ENCODE measurements at regions not wholly inside any gene's neighbourhood (a gene's known extent, or its start where the extent isn't known, plus 50 kb on each side); places are given as distances from the start of the nearest gene placed in this dataset.

DNA sequence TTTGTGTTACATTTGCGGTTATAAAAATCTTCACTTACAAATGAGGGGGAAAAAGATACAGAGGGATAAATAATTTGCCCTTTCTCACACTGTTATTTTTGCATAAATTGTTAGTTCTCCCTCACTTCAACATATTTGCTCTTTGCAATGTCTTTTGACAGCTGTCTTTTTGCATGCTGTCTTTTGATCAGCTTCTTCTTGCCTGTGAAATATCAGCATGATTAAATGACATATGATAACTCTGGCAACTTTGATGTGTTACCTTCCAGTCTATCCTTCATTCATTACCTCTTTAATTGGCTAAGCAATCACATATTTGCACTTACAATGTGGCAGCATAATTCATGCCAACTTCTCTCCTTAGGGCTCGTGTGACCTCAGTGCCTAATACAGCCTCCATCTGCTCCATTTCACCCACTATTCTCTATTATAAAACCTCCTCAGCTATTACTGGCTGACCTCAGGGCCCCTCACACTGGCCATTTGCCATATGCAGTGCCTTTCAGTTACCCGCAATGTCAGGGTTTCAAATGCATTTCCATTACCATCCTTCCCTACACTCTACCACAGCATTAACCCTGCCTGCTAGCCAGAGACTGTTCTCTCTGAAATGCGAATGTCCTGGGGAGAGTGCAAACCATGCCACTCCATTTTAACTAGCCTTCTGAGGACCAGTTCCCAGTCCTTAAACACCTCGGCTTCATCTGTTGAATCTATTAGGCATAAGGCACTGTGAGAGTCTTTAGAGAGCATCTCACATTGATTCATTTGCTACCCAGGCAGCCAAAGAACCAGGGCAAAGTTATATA, 1056.6 kb upstream of the CHAC2 start:
- H3K9me3 ChIP-seq (ENCODE audit: control insufficient read depth, low read depth, low read length), result no peaks in the 10 kb centered on the region
- no peak overlapping the region for H3K9ac ChIP-seq (ENCODE audit: low read length)
- H3K4me1 ChIP-seq (ENCODE audit: control insufficient read depth, low read depth, low read length), result no peaks in the 10 kb centered on the region
- H3K27me3 ChIP-seq (ENCODE audit: control insufficient read depth, insufficient read depth, low read length), result no peaks in the 10 kb centered on the region
- H3K4me3 ChIP-seq (ENCODE audit: low read length), result no peak overlapping the region
- no peak overlapping the region for H3K27ac ChIP-seq (ENCODE audit: low read length)
- no peaks in the 10 kb centered on the region for H3K36me3 ChIP-seq (ENCODE audit: control insufficient read depth, low read depth, low read length)

DNA sequence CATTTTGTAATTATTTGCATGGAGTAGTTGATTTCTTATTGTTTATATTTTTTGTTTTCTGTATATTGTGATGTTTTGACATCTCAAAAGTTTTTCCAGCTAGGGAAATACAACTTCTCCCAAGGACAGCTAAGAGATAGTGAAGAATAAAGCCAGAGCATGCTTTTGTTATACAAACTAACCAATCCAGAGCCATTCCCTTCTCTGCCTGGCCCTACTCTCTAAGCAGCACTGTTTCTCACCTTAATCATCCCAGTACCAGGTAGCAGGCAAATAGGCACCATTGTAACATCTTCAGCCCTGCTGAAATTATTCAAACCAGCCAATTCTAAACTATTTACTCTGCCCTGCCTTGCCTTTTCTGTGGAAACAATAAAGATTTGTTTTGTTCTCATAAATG, 1063.4 kb upstream of the CHAC2 start:
- H3K9me3 ChIP-seq (ENCODE audit: control insufficient read depth, low read depth, low read length), result no peaks in the 10 kb centered on the region
- H3K27ac ChIP-seq (ENCODE audit: low read length), result no peak overlapping the region
- H3K9ac ChIP-seq (ENCODE audit: low read length), result no peak overlapping the region
- H3K4me1 ChIP-seq (ENCODE audit: control insufficient read depth, low read depth, low read length), result peaks cover 13% of the 10 kb centered on the region
- no peak overlapping the region for H3K4me3 ChIP-seq (ENCODE audit: low read length)
- H3K36me3 ChIP-seq (ENCODE audit: control insufficient read depth, low read depth, low read length), result no peaks in the 10 kb centered on the region
- H3K27me3 ChIP-seq (ENCODE audit: control insufficient read depth, insufficient read depth, low read length), result no peaks in the 10 kb centered on the region

DNA sequence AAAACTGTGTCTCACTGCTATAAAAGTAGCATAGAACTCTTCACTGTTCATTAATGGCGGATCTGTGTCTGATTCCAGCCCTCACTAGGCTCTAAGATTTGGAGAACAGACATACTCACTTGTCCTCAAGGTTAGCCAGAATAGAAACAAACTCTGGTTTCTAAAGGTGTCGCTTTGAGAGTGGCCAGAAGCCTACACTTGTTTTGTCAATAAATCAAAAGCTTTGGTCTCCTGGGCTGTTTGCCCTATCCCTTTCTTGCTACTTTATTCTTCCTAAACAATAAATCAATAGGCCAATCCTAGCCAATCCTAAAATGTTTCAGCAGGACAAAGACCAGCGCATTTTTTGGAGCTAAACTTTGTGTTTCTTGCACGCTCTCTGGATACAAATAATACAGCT, 1064.6 kb upstream of the CHAC2 start:
- H3K27me3 ChIP-seq (ENCODE audit: control insufficient read depth, insufficient read depth, low read length), result no peaks in the 10 kb centered on the region
- H3K36me3 ChIP-seq (ENCODE audit: control insufficient read depth, low read depth, low read length), result no peaks in the 10 kb centered on the region
- no peak overlapping the region for H3K27ac ChIP-seq (ENCODE audit: low read length)
- H3K4me3 ChIP-seq (ENCODE audit: low read length), result no peak overlapping the region
- H3K9me3 ChIP-seq (ENCODE audit: control insufficient read depth, low read depth, low read length), result no peaks in the 10 kb centered on the region
- no peak overlapping the region for H3K9ac ChIP-seq (ENCODE audit: low read length)
- peaks cover 13% of the 10 kb centered on the region for H3K4me1 ChIP-seq (ENCODE audit: control insufficient read depth, low read depth, low read length)

DNA sequence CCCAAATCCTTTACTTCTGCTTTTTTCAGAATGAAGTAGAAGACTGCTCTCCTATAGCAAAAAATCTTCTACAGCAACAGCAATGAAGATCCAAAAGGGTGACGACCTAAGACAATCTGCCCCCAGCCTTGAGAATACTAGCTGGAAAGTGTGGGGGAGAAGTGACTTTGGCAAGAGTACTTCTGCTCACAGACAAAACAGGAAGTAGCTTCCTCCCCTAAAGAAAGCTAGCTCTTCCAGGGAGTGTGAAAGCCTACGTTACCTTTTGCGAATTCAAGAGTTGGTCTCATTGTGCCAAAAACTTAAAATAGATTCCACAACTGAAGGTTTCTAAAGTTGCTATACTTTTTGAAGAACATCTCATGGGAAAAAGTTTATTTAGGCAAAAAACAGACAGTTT, 1069.2 kb upstream of the CHAC2 start:
- H3K27ac ChIP-seq (ENCODE audit: low read length), result no peak overlapping the region
- H3K9me3 ChIP-seq (ENCODE audit: control insufficient read depth, low read depth, low read length), result no peaks in the 10 kb centered on the region
- H3K9ac ChIP-seq (ENCODE audit: low read length), result no peak overlapping the region
- H3K36me3 ChIP-seq (ENCODE audit: control insufficient read depth, low read depth, low read length), result no peaks in the 10 kb centered on the region
- H3K4me3 ChIP-seq (ENCODE audit: low read length), result no peak overlapping the region
- H3K4me1 ChIP-seq (ENCODE audit: control insufficient read depth, low read depth, low read length), result peaks cover 6% of the 10 kb centered on the region
- no peaks in the 10 kb centered on the region for H3K27me3 ChIP-seq (ENCODE audit: control insufficient read depth, insufficient read depth, low read length)

DNA sequence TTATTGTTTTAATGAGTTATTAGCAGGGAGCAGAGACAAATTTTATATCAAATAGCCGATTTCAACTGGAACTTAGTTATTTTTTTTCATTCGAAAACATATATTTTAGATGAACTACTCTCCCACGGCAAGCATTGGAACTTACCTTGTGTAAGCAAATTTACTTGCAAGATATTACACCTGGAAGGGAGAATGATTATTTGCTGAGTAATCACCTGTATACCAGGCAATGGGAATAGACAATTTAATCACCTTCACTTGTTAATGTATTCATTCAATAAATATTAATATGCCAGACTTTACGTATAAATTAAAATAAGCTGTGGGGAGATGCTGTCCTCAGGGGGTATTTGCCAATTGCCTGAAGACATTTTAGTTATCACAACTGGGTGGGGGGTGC, 1069.9 kb upstream of the CHAC2 start:
- H3K27me3 ChIP-seq (ENCODE audit: control insufficient read depth, insufficient read depth, low read length), result no peaks in the 10 kb centered on the region
- peaks cover 4% of the 10 kb centered on the region for H3K4me1 ChIP-seq (ENCODE audit: control insufficient read depth, low read depth, low read length)
- H3K9ac ChIP-seq (ENCODE audit: low read length), result no peak overlapping the region
- H3K36me3 ChIP-seq (ENCODE audit: control insufficient read depth, low read depth, low read length), result no peaks in the 10 kb centered on the region
- H3K9me3 ChIP-seq (ENCODE audit: control insufficient read depth, low read depth, low read length), result no peaks in the 10 kb centered on the region
- H3K27ac ChIP-seq (ENCODE audit: low read length), result no peak overlapping the region
- H3K4me3 ChIP-seq (ENCODE audit: low read length), result no peak overlapping the region

DNA sequence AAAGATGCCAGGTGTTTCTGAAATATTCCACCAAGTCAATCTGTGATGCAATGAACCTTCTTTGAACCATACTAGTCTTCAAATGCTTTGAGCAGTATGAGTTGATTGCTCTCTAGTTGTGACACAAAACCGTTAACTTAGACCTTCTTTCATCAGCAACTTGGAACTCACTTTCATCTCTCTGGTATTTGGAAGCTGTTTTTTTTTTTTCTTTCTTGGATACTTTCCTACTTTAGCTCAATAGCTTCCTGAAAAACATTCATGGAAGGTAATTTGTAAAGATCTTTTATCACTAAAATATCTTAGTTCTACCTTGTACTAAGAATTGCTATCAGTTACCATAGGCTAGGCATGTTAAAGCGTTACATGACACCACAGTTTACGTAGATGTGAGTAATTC, 1071.9 kb upstream of the CHAC2 start:
- H3K9ac ChIP-seq (ENCODE audit: low read length), result no peak overlapping the region
- H3K36me3 ChIP-seq (ENCODE audit: control insufficient read depth, low read depth, low read length), result no peaks in the 10 kb centered on the region
- no peaks in the 10 kb centered on the region for H3K4me1 ChIP-seq (ENCODE audit: control insufficient read depth, low read depth, low read length)
- no peak overlapping the region for H3K27ac ChIP-seq (ENCODE audit: low read length)
- H3K4me3 ChIP-seq (ENCODE audit: low read length), result no peak overlapping the region
- no peaks in the 10 kb centered on the region for H3K9me3 ChIP-seq (ENCODE audit: control insufficient read depth, low read depth, low read length)
- H3K27me3 ChIP-seq (ENCODE audit: control insufficient read depth, insufficient read depth, low read length), result no peaks in the 10 kb centered on the region

DNA sequence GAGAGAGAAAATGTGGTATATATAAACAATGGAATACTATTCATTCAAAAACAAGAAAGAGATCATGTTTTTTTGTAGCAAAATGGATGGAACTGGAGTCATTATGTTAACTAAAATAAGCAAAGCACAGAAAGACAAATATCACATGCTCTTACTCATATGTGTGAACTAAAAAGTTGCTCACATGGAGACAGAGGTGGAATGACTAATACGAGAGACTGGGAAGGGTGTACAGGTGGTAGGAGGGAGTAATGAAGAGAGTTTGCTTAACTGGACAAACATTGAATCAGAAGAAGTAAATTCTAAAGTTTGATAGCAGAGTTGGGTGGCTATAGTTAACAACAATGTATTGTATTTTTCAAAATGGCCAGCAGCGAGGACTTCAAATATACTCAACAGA, 1080.7 kb upstream of the CHAC2 start:
- no peak overlapping the region for H3K4me3 ChIP-seq (ENCODE audit: low read length)
- H3K27me3 ChIP-seq (ENCODE audit: control insufficient read depth, insufficient read depth, low read length), result no peaks in the 10 kb centered on the region
- H3K36me3 ChIP-seq (ENCODE audit: control insufficient read depth, low read depth, low read length), result no peaks in the 10 kb centered on the region

DNA sequence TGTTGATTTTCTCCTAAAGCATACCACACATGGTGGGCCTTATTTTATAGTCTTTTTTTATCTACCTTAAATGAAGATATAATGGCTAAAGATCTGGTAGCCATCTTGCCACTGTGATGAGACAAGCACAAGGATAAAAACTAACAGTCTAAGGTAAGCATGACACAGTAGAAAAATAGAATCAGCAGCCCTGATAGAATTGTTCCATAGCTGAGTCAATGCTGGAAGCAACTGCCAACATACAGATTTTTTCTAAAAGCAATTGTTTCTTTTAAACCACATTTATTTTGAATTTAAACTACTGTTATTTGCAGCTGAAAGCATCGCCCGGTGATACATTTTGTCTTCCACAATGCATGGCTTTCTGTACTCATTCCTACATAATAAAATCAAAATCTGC, 1091.5 kb upstream of the CHAC2 start:
- Histone ChIP-seq H3K4me1 (ENCODE audit: control insufficient read depth, low read depth, low read length) (peaks cover 27% of the 10 kb centered on the region), H3K36me3 (ENCODE audit: control insufficient read depth, low read depth, low read length) (no peaks in the 10 kb centered on the region), H3K27ac (ENCODE audit: low read length) (no peak overlapping the region), H3K9ac (ENCODE audit: low read length) (no peak overlapping the region), H3K9me3 (ENCODE audit: control insufficient read depth, low read depth, low read length) (no peaks in the 10 kb centered on the region), H3K4me3 (ENCODE audit: low read length) (no peak overlapping the region), H3K27me3 (ENCODE audit: control insufficient read depth, insufficient read depth, low read length) (no peaks in the 10 kb centered on the region)

More for the DNA sequence above, 1080.7 kb upstream of the CHAC2 start:
- Histone ChIP-seq H3K9ac (ENCODE audit: low read length) (no peak overlapping the region), H3K4me1 (ENCODE audit: control insufficient read depth, low read depth, low read length) (no peaks in the 10 kb centered on the region), H3K9me3 (ENCODE audit: control insufficient read depth, low read depth, low read length) (peaks cover 6% of the 10 kb centered on the region), H3K27ac (ENCODE audit: low read length) (no peak overlapping the region)

DNA sequence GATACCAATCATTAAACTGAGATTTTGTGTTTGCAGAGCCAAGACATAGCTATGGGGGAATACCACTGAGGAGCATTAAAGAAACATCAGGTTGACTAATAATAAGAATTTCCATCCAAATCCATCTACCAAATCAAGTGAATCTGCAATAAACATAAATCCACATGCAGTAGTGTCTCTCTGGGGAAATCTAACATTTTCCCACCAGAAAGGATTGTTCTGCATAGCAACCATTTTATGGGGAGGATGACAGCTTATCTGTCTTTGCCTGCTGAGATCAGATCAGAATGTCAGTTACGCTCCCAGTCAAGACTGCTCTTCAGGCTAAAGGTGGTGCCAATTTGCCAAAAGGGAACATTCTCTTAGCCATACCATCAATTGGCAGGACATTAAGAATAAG, 1098.9 kb upstream of the CHAC2 start:
- peaks cover 3% of the 10 kb centered on the region for H3K9me3 ChIP-seq (ENCODE audit: control insufficient read depth, low read depth, low read length)
- H3K27ac ChIP-seq (ENCODE audit: low read length), result no peak overlapping the region
- H3K4me3 ChIP-seq (ENCODE audit: low read length), result no peak overlapping the region
- no peak overlapping the region for H3K9ac ChIP-seq (ENCODE audit: low read length)
- H3K36me3 ChIP-seq (ENCODE audit: control insufficient read depth, low read depth, low read length), result no peaks in the 10 kb centered on the region
- no peaks in the 10 kb centered on the region for H3K27me3 ChIP-seq (ENCODE audit: control insufficient read depth, insufficient read depth, low read length)
- no peaks in the 10 kb centered on the region for H3K4me1 ChIP-seq (ENCODE audit: control insufficient read depth, low read depth, low read length)

DNA sequence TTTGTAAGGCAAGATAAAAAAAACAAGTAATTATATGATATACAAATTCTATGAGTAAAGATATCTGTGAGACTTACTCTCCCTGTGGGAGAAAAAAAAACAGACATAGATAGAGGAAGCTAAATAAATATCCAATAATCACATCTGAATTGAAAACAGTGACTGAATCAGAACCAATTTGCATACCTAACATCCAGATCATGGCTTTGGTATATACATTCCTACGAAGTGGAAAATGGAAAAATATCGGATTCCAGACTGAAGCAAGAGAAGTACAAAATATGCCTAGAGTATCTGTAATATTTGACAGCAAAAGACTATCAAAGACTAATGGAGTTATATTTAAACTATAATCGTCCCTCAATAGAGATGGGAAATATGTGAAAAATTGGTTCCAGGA, 1108.1 kb upstream of the CHAC2 start:
- Histone ChIP-seq H3K27ac (ENCODE audit: low read length) (no peak overlapping the region), H3K4me3 (ENCODE audit: low read length) (no peak overlapping the region), H3K9ac (ENCODE audit: low read length) (no peak overlapping the region), H3K36me3 (ENCODE audit: control insufficient read depth, low read depth, low read length) (no peaks in the 10 kb centered on the region), H3K9me3 (ENCODE audit: control insufficient read depth, low read depth, low read length) (no peaks in the 10 kb centered on the region), H3K27me3 (ENCODE audit: control insufficient read depth, insufficient read depth, low read length) (no peaks in the 10 kb centered on the region), H3K4me1 (ENCODE audit: control insufficient read depth, low read depth, low read length) (no peaks in the 10 kb centered on the region)

DNA sequence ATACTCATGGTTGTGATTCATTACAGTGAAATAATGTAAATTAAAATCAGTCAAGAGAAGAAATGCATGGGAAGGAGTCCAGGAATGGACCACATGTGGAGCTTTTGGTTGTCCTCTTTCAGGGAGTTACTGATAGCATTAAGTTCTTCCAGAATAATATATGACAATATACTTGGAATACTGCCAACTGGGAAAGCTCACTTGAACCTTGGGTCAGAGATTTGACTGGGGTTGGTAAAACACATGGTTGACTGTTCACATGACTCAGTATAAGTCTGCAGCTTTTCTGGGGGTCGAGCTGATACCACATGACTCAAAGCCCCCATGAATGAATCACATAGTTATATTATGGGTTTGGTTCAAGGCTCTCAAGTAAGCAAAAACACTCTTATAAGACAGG, 1109.0 kb upstream of the CHAC2 start:
- Histone ChIP-seq H3K9me3 (ENCODE audit: control insufficient read depth, low read depth, low read length) (no peaks in the 10 kb centered on the region), H3K4me3 (ENCODE audit: low read length) (no peak overlapping the region), H3K4me1 (ENCODE audit: control insufficient read depth, low read depth, low read length) (no peaks in the 10 kb centered on the region), H3K27me3 (ENCODE audit: control insufficient read depth, insufficient read depth, low read length) (no peaks in the 10 kb centered on the region), H3K36me3 (ENCODE audit: control insufficient read depth, low read depth, low read length) (no peaks in the 10 kb centered on the region), H3K9ac (ENCODE audit: low read length) (no peak overlapping the region), H3K27ac (ENCODE audit: low read length) (no peak overlapping the region)

DNA sequence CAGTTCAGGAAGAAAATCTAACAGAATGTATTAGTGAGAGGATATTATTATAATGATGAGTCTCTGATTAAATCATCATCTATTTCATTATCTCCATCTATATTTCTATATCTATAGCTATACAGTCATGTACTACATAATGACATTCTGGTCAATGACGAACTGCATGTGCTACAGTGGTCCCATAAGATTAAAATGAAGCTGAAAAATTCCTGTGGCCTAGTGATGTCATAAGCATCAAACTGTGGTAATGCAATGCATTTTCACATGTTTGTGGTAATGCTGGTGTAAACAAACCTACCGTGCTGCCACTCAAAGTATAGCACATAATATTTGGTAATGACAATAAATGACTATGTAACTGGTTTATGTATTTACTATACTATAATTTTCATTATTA, 1127.9 kb upstream of the CHAC2 start:
- H3K27me3 ChIP-seq (ENCODE audit: control insufficient read depth, insufficient read depth, low read length), result no peaks in the 10 kb centered on the region
- no peak overlapping the region for H3K4me3 ChIP-seq (ENCODE audit: low read length)
- H3K36me3 ChIP-seq (ENCODE audit: control insufficient read depth, low read depth, low read length), result no peaks in the 10 kb centered on the region
- H3K9ac ChIP-seq (ENCODE audit: low read length), result no peak overlapping the region
- no peaks in the 10 kb centered on the region for H3K4me1 ChIP-seq (ENCODE audit: control insufficient read depth, low read depth, low read length)
- no peaks in the 10 kb centered on the region for H3K9me3 ChIP-seq (ENCODE audit: control insufficient read depth, low read depth, low read length)
- no peak overlapping the region for H3K27ac ChIP-seq (ENCODE audit: low read length)
